Skeletal muscle tissue (tissue), 3 donors: ENCODE measurements at regions not wholly inside any gene's neighbourhood (a gene's known extent, or its start where the extent isn't known, plus 50 kb on each side); places are given as distances from the start of the nearest gene placed in this dataset.

Source experiments
- H3K27ac ChIP-seq: one replicate; pipeline ENCODE4 v1.7.0; 2013; ENCODE audit warnings: mild to moderate bottlenecking, low read depth, low read length, inconsistent platforms
- H3K27me3 ChIP-seq, 3 donors: one replicate each; pipeline ENCODE4 v1.7.0; 2013; ENCODE audit warnings: low read length in 3 of 3; ENCODE audit not compliant: control insufficient read depth in 3 of 3, insufficient read depth in 3 of 3
- H3K36me3 ChIP-seq, 3 donors: one replicate each; pipeline ENCODE4 v1.7.0; 2013; ENCODE audit warnings: low read length in 3 of 3; ENCODE audit not compliant: control insufficient read depth in 3 of 3, insufficient read depth in 3 of 3
- H3K4me1 ChIP-seq, 3 donors: one replicate each; pipeline ENCODE4 v1.7.0; 2013; ENCODE audit warnings: low read length in 3 of 3, mild to moderate bottlenecking in 3 of 3; ENCODE audit not compliant: control insufficient read depth in 3 of 3, insufficient read depth in 3 of 3
- H3K4me3 ChIP-seq, 3 donors: one replicate each; pipeline ENCODE4 v1.7.0; 2013; ENCODE audit warnings: low read length in 3 of 3
- H3K9ac ChIP-seq, 3 donors: one replicate each; pipeline ENCODE4 v1.7.0; 2013; ENCODE audit warnings: low read length in 3 of 3, mild to moderate bottlenecking in 3 of 3, moderate library complexity in 2 of 3, low read depth in 1 of 3
- H3K9me3 ChIP-seq, 3 donors: one replicate each; pipeline ENCODE4 v1.7.0; 2013; ENCODE audit warnings: low read length in 3 of 3; ENCODE audit not compliant: control insufficient read depth in 3 of 3
- donor health status: Osteomylitis.

DNA sequence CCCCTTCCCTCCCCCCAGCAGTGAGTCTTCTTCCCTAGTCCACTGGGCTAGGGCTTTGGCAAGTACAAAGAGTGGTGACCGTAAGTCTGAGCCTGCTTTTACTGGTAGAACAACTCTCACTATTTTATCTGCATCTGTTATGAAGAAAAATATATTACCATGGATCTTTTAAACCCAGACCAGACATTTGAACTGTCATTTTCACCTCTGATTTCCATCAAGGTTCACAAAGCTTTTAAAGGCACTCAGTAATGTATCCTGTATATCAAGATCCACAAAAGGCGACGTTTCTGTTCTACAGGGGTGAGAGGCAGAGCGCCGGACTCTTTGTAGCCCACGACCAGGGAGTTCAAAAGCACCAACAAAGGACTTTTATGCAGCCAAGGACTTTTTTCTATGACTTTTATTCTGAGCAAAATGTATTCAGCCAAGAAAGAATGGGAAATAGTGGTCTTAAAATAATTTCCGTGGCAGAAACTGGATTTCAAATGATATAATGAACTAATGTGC is 388.3 kb downstream of the ANXA1 start:
- no peak overlapping the region for H3K4me3 ChIP-seq
- H3K4me1 ChIP-seq: no peaks in the 10 kb centered on the region
- no peaks in the 10 kb centered on the region for H3K27me3 ChIP-seq

GRCh38 chr9:73541923-73542322 is 390.3 kb downstream of the ANXA1 start:
- Histone ChIP-seq H3K9ac (no peak overlapping the region), H3K4me3 (no peak overlapping the region), H3K36me3 (no peaks in the 10 kb centered on the region), H3K9me3 (no peaks in the 10 kb centered on the region), H3K27me3 (no peaks in the 10 kb centered on the region), H3K27ac (no peak overlapping the region), H3K4me1 (no peaks in the 10 kb centered on the region)

More for the DNA sequence above, 388.3 kb downstream of the ANXA1 start:
- no peaks in the 10 kb centered on the region for H3K9me3 ChIP-seq
- no peak overlapping the region for H3K9ac ChIP-seq
- H3K36me3 ChIP-seq: no peaks in the 10 kb centered on the region
- H3K27ac ChIP-seq: no peak overlapping the region

- Histone ChIP-seq H3K9ac (no peak overlapping the region), H3K4me1 (no peaks in the 10 kb centered on the region), H3K27ac (no peak overlapping the region), H3K36me3 (no peaks in the 10 kb centered on the region), H3K4me3 (no peak overlapping the region), H3K9me3 (no peaks in the 10 kb centered on the region), H3K27me3 (no peaks in the 10 kb centered on the region)
Observed at GRCh38 chr9:73543727-73544126, 392.1 kb downstream of the ANXA1 start.

DNA sequence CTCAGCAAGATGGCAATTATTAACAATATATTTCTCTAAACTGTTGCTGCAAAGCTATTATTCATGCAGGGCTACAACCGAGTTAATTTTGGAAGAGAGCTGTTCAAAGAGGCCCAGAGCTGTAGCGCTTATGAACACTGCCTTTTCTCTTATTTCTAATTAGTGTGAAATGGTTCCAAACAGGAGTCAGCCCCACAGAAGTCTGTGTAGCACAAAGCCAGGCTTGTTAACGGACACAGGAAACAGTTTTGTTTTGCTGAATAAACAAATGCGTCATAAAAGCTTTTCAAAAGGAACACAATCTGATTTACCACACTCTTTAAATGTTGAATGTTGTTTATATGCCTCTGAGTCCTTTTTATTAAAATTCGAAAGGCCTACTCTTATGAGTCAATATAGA is 396.5 kb downstream of the ANXA1 start:
- Histone ChIP-seq H3K4me1 (no peaks in the 10 kb centered on the region), H3K36me3 (no peaks in the 10 kb centered on the region), H3K9ac (no peak overlapping the region), H3K9me3 (no peaks in the 10 kb centered on the region), H3K27me3 (no peaks in the 10 kb centered on the region), H3K4me3 (no peak overlapping the region), H3K27ac (no peak overlapping the region)

- no peak overlapping the region for H3K9ac ChIP-seq
- H3K4me3 ChIP-seq: no peak overlapping the region
Observed at GRCh38 chr9:73549991-73550390, 398.3 kb downstream of the ANXA1 start.

DNA sequence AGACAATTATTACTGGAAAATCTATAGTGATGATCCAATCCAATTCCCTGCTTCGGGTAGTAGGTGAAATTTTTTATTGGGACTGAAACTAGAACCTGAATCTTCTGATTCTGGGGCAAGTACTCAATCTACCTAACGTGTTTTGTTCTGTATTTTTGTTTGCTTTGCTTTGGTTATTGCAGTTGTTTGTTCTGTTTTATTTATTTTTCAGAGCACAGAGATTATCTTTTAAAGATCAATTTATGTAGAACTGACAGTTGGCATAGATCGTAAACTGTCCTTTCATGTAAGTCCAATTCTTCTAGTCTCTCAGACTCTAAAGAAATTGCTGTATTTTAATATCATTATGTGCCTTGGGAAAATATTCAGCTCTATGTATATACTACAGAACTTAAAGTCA is 401.6 kb downstream of the ANXA1 start:
- no peaks in the 10 kb centered on the region for H3K9me3 ChIP-seq
- H3K4me3 ChIP-seq: no peak overlapping the region
- no peaks in the 10 kb centered on the region for H3K36me3 ChIP-seq
- H3K4me1 ChIP-seq: no peaks in the 10 kb centered on the region
- H3K27ac ChIP-seq: no peak overlapping the region
- no peaks in the 10 kb centered on the region for H3K27me3 ChIP-seq
- no peak overlapping the region for H3K9ac ChIP-seq

More at GRCh38 chr9:73549991-73550390, 398.3 kb downstream of the ANXA1 start:
- H3K27ac ChIP-seq: no peak overlapping the region
- H3K4me1 ChIP-seq: no peaks in the 10 kb centered on the region
- H3K27me3 ChIP-seq: no peaks in the 10 kb centered on the region
- H3K36me3 ChIP-seq: no peaks in the 10 kb centered on the region
- H3K9me3 ChIP-seq: no peaks in the 10 kb centered on the region

- Histone ChIP-seq H3K4me3 (no peak overlapping the region), H3K4me1 (no peaks in the 10 kb centered on the region), H3K9me3 (no peaks in the 10 kb centered on the region), H3K36me3 (no peaks in the 10 kb centered on the region), H3K9ac (no peak overlapping the region), H3K27ac (no peak overlapping the region), H3K27me3 (no peaks in the 10 kb centered on the region)
Observed at GRCh38 chr9:73558471-73558870, 406.8 kb downstream of the ANXA1 start.

DNA sequence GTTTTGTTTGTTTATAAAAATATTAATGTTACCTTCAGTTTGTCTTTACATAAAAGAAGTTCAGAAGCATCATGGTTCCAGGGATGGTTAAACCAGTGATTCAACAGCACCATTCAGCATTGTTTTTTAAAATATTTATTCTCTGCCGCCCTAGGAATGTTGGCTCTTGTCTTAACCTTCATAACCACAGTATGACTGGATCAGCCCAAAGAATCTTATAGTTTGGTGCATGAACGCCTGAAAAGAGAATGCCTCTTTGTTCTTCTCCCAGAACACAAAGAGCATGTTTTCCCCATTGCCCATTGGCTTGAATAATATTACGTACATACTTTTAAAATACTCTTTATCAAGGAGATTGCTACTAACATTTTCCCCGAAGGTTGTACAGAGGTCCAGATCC is 413.4 kb downstream of the ANXA1 start:
- Histone ChIP-seq H3K27me3 (no peaks in the 10 kb centered on the region), H3K4me1 (no peaks in the 10 kb centered on the region), H3K9me3 (no peaks in the 10 kb centered on the region), H3K4me3 (no peak overlapping the region), H3K27ac (no peak overlapping the region), H3K9ac (no peak overlapping the region), H3K36me3 (no peaks in the 10 kb centered on the region)

- H3K4me1 ChIP-seq: no peaks in the 10 kb centered on the region
- no peak overlapping the region for H3K4me3 ChIP-seq
- H3K36me3 ChIP-seq: no peaks in the 10 kb centered on the region
- no peak overlapping the region for H3K27ac ChIP-seq
- H3K9ac ChIP-seq: no peak overlapping the region
- H3K9me3 ChIP-seq: no peaks in the 10 kb centered on the region
- H3K27me3 ChIP-seq: no peaks in the 10 kb centered on the region
Observed at GRCh38 chr9:73565833-73566465, 414.3 kb downstream of the ANXA1 start.

DNA sequence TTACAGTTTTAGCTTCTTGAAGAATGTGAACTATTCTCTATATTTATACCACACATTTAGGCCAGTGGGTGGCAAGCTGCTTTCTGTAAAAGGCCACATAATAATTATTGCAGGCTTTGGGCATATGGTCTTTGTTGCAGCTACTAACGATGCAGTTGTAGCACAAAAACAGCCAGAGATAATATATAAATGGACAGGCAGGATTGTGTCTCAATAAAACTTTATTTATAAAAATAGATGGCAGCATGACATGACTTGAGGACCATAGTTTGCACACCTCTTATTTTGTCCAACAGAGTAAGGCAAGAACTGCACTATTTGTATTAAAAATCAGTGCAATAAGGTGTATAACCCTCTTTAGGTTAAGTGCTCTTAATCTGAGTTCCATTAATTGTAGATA is 415.0 kb downstream of the ANXA1 start:
- H3K4me1 ChIP-seq: no peaks in the 10 kb centered on the region
- no peak overlapping the region for H3K9ac ChIP-seq
- H3K36me3 ChIP-seq: no peaks in the 10 kb centered on the region
- no peaks in the 10 kb centered on the region for H3K9me3 ChIP-seq
- H3K27ac ChIP-seq: no peak overlapping the region
- H3K4me3 ChIP-seq: no peak overlapping the region
- no peaks in the 10 kb centered on the region for H3K27me3 ChIP-seq
